Panc1 (cell line): ENCODE measurements at regions not wholly inside any gene's neighbourhood (a gene's known extent, or its start where the extent isn't known, plus 50 kb on each side); places are given as distances from the start of the nearest gene placed in this dataset.

ENCODE experiments used
- ATAC-seq: fragments of 200-7000 bp; cut with Tn5 transposase; 2 replicates; pipeline ENCODE4 v1.9.1; 2020; ENCODE audit warnings: mild to moderate bottlenecking, moderate library complexity
- BruUV-seq: library from RNA; stranded (reverse); fragments of 400-500 nt; replicated peaks from 2 replicates; lab custom pipeline; 2021; lab: Mats Ljungman, UMichigan
- CTCF ChIA-PET: fragments of 300-600 bp; sonication (Branson Sonifier 250); formaldehyde crosslinking; loops from one replicate; lab custom pipeline; 2022; ENCODE audit warnings: antibody characterized with exemption; lab: Charles Lee
- POLR2A ChIA-PET: fragments of 300-600 bp; sonication (Branson Sonifier 250); formaldehyde crosslinking; loops from one replicate; lab custom pipeline; 2022; ENCODE audit warnings: antibody characterized with exemption; lab: Charles Lee
- DNase-seq: peaks from one replicate; pipeline ENCODE4 v3.0.0-alpha.2; 2010; ENCODE audit warnings: low read depth, low spot score
- H3K27ac ChIP-seq: 2 replicates; pipeline ENCODE4 v1.5.1; 2011; ENCODE audit warnings: mild to moderate bottlenecking, low read length, inconsistent platforms
- H3K27me3 ChIP-seq: fragments of 200-500 bp; sonication (Bioruptor generic); 2 replicates; pipeline ENCODE4 v1.6.0; 2014; ENCODE audit warnings: low read length, inconsistent platforms; ENCODE audit not compliant: control insufficient read depth, insufficient read depth
- H3K36me3 ChIP-seq: fragments of 200-500 bp; sonication (Bioruptor generic); 2 replicates; pipeline ENCODE4 v1.5.1; 2014; ENCODE audit warnings: inconsistent platforms, mild to moderate bottlenecking, low read length, moderate library complexity; ENCODE audit not compliant: control insufficient read depth, insufficient read depth
- H3K4me1 ChIP-seq: 2 replicates; pipeline ENCODE4 v1.5.1; 2011; ENCODE audit warnings: inconsistent platforms, mild to moderate bottlenecking, low read length, moderate library complexity; ENCODE audit not compliant: control insufficient read depth, insufficient read depth
- H3K4me3 ChIP-seq, 2 experiments: 2 replicates each; pipeline ENCODE4 v1.5.1; 2011 to 2012; ENCODE audit warnings: low read depth in 2 of 2, low read length in 2 of 2, mild to moderate bottlenecking in 2 of 2, inconsistent platforms in 1 of 2, moderate library complexity in 1 of 2
- H3K9me3 ChIP-seq: fragments of 200-500 bp; sonication (Bioruptor generic); 2 replicates; pipeline ENCODE4 v1.5.1; 2014; ENCODE audit warnings: low read depth, mild to moderate bottlenecking, inconsistent platforms, low read length, moderate library complexity; ENCODE audit not compliant: control insufficient read depth, insufficient read depth
- CTCF ChIP-seq: fragments of 450-650 bp; IDR thresholded peaks from 2 replicates; pipeline ENCODE4 v1.5.1; 2017; ENCODE audit warnings: mild to moderate bottlenecking
- POLR2AphosphoS5 ChIP-seq: IDR thresholded peaks from 2 replicates; pipeline ENCODE4 v1.6.1; 2012; ENCODE audit warnings: mild to moderate bottlenecking, low read depth, low read length, moderate library complexity
- REST ChIP-seq, 2 experiments: IDR thresholded peaks; 2 replicates each; pipeline ENCODE4 v1.6.1; 2011 to 2012; ENCODE audit warnings: low read depth in 2 of 2, control low read depth in 1 of 2, low read length in 1 of 2, mild to moderate bottlenecking in 1 of 2, moderate library complexity in 1 of 2; ENCODE audit not compliant: insufficient read depth in 1 of 2
- SIN3A ChIP-seq: IDR thresholded peaks from 2 replicates; pipeline ENCODE4 v1.6.1; 2012; ENCODE audit warnings: low read depth, mild to moderate bottlenecking, low read length, moderate library complexity, borderline replicate concordance; ENCODE audit not compliant: insufficient read depth
- TCF7L2 ChIP-seq: IDR thresholded peaks from 2 replicates; pipeline ENCODE4 v1.6.1; 2011; ENCODE audit warnings: mild to moderate bottlenecking, low read depth, low read length, inconsistent platforms
- in situ Hi-C: cut with HindIII; loops from 2 replicates; pipeline ENCODE4 v1.10.0; 2016; ENCODE audit warnings: low sequenced_read_pairs, low pct_unique_long_range_greater_than_20kb
- intact Hi-C: fragments of 100-400 bp; cut with micrococcal nuclease; formaldehyde crosslinking; loops from one replicate; pipeline ENCODE4 v1.10.0; 2022; ENCODE audit not compliant: unreplicated experiment

- intact Hi-C loops (no loop called here), in situ Hi-C loops (no loop called here)
- TF ChIP-seq POLR2AphosphoS5: no peak
- no peak for TF ChIP-seq SIN3A
- TF ChIP-seq CTCF: no peak
- TF ChIP-seq TCF7L2: no peak
- no peak for TF ChIP-seq REST (IDR thresholded peaks at IDR 0.05; ENCODE audit: insufficient read depth in 1 of 2, low read depth in 2 of 2, low read length in 1 of 2)
- Histone ChIP-seq H3K4me3 (no peak overlapping the region), H3K4me1 (peaks cover 2% of the 10 kb centered on the region; the same call in 1 of the 2 replicates), H3K27me3 (no peaks in the 10 kb centered on the region), H3K36me3 (no peaks in the 10 kb centered on the region), H3K27ac (no peak overlapping the region; the same call in 1 of the 2 replicates), H3K9me3 (no peaks in the 10 kb centered on the region; the same call in 1 of the 2 replicates)
- no TSS peak for BruUV-seq
- ATAC-seq: no peak
- ChIA-PET CTCF (no interaction called here), POLR2A (no interaction called here)
- no peak for DNase-seq
These were observed 149.9 kb upstream of the PHACTR1 start for GRCh38 chr6:12566618-12567123.

GRCh38 chr6:12567682-12568081, 148.9 kb upstream of the PHACTR1 start:
- Histone ChIP-seq H3K4me3 (no peak overlapping the region), H3K36me3 (no peaks in the 10 kb centered on the region), H3K27me3 (no peaks in the 10 kb centered on the region), H3K27ac (peak overlapping the region; percentile 51; the same call in 1 of the 2 replicates), H3K9me3 (no peaks in the 10 kb centered on the region), H3K4me1 (peaks cover 2% of the 10 kb centered on the region; the same call in 1 of the 2 replicates)
- intact Hi-C loops: no loop called here
- DNase-seq: no peak
- CTCF ChIA-PET: no interaction called here
- in situ Hi-C loops: no loop called here
- ATAC-seq: peak; percentile 48; the same call in 1 of the 2 replicates
- POLR2A ChIA-PET: no interaction called here
- TF ChIP-seq TCF7L2 (no peak), POLR2AphosphoS5 (no peak), CTCF (no peak), SIN3A (no peak), REST (IDR thresholded peaks at IDR 0.05; ENCODE audit: insufficient read depth in 1 of 2, low read depth in 2 of 2, low read length in 1 of 2) (no peak)
- BruUV-seq: no TSS peak
